ENCODE measurements at regions not wholly inside any gene's neighbourhood (a gene's known extent, or its start where the extent isn't known, plus 50 kb on each side); places are given as distances from the start of the nearest gene placed in this dataset.

GRCh38 chr3:70488816-70489215 lies 176.4 kb upstream of the MDFIC2 start:
- TF ChIP-seq CTCF (IDR thresholded peaks at IDR 0.05) = no peak
- TF ChIP-seq POLR2A (IDR thresholded peaks at IDR 0.05) = no peak
- TF ChIP-seq EP300 (IDR thresholded peaks at IDR 0.05) = no peak
- no peak for TF ChIP-seq POLR2AphosphoS5 (IDR thresholded peaks at IDR 0.05)

Measured in sigmoid colon (tissue), 4 donors.